Neural cell (in vitro differentiated cells): ENCODE measurements at regions not wholly inside any gene's neighbourhood (a gene's known extent, or its start where the extent isn't known, plus 50 kb on each side); places are given as distances from the start of the nearest gene placed in this dataset.
"Not testable (repeated sequence)": the region's sequence is repeated elsewhere in the genome, so short reads cannot be mapped to it uniquely, and the experiment has no call there.

Experiments
- H2AFZ ChIP-seq: fragments of 200-600, 300-800 bp; sonication (generic), shearing (Covaris generic); 2 replicates; pipeline ENCODE4 v1.6.0; 2014; ENCODE audit warnings: low read depth, mild to moderate bottlenecking, antibody characterized with exemption, low read length, moderate library complexity
- H3F3A ChIP-seq: fragments of 200-600 bp; shearing (Covaris generic); 2 replicates; pipeline ENCODE4 v1.6.1; 2016; ENCODE audit warnings: mild to moderate bottlenecking, moderate library complexity, mixed read lengths, antibody characterized with exemption, low read length; ENCODE audit not compliant: insufficient read depth, poor library complexity, severe bottlenecking
- H3K27ac ChIP-seq: fragments of 200-600, 300-800 bp; sonication (generic), shearing (Covaris generic); 2 replicates; pipeline ENCODE4 v1.5.1; 2014; ENCODE audit warnings: mild to moderate bottlenecking, low read length, moderate library complexity
- H3K27me3 ChIP-seq: fragments of 300-800, 200-600 bp; sonication (generic), shearing (Covaris generic); 2 replicates; pipeline ENCODE4 v1.6.0; 2014; ENCODE audit warnings: mild to moderate bottlenecking, low read depth, low read length, moderate library complexity; ENCODE audit not compliant: insufficient read depth
- H3K36me3 ChIP-seq: fragments of 300-800, 200-600 bp; sonication (generic), shearing (Covaris generic); 2 replicates; pipeline ENCODE4 v1.5.1; 2014; ENCODE audit warnings: mild to moderate bottlenecking, antibody characterized with exemption, low read length, moderate library complexity; ENCODE audit not compliant: insufficient read depth
- H3K4me2 ChIP-seq: fragments of 300-800, 200-600 bp; sonication (generic), shearing (Covaris generic); 2 replicates; pipeline ENCODE4 v1.6.0; 2014; ENCODE audit warnings: mild to moderate bottlenecking, low read length
- H3K4me3 ChIP-seq: fragments of 300-800, 200-600 bp; sonication (generic), shearing (Covaris generic); 2 replicates; pipeline ENCODE4 v1.5.1; 2014; ENCODE audit warnings: mild to moderate bottlenecking, low read length, moderate library complexity
- H3K79me2 ChIP-seq: fragments of 200-600 bp; shearing (Covaris generic); replicated peaks from 2 replicates; pipeline ENCODE4 v1.6.0; 2014; ENCODE audit warnings: mild to moderate bottlenecking, low read length, moderate library complexity; ENCODE audit not compliant: insufficient read depth
- H3K9ac ChIP-seq: fragments of 300-800, 200-600 bp; sonication (generic), shearing (Covaris generic); 2 replicates; pipeline ENCODE4 v1.6.1; 2016; ENCODE audit warnings: mild to moderate bottlenecking, low read length, mixed read lengths
- H3K9me2 ChIP-seq: fragments of 200-600 bp; shearing (Covaris generic); 2 replicates; pipeline ENCODE4 v1.6.1; 2016; ENCODE audit warnings: mild to moderate bottlenecking, low read length, mixed read lengths; ENCODE audit not compliant: insufficient read depth
- H3K9me3 ChIP-seq: fragments of 200-600, 300-800 bp; sonication (generic), shearing (Covaris generic); 2 replicates; pipeline ENCODE4 v1.6.1; 2016; ENCODE audit warnings: mild to moderate bottlenecking, mixed run types, low read length, moderate library complexity, mixed read lengths
- H4K20me1 ChIP-seq: fragments of 200-600 bp; shearing (Covaris generic); 2 replicates; pipeline ENCODE4 v1.6.1; 2016; ENCODE audit warnings: mild to moderate bottlenecking, mixed run types; ENCODE audit not compliant: insufficient read depth
- CTCF ChIP-seq: fragments of 450-650 bp; IDR thresholded peaks from 2 replicates; pipeline ENCODE4 v1.5.1; 2014; ENCODE audit warnings: antibody characterized with exemption, mild to moderate bottlenecking, moderate library complexity; ENCODE audit not compliant: poor library complexity, severe bottlenecking
- EP300 ChIP-seq: fragments of 450-650 bp; conservative IDR thresholded peaks from 2 replicates; pipeline ENCODE4 v1.6.1; 2014; ENCODE audit warnings: antibody characterized with exemption, mild to moderate bottlenecking, moderate library complexity; ENCODE audit not compliant: poor library complexity, severe bottlenecking
- EZH2 ChIP-seq: fragments of 200-600, 300-800 bp; shearing (Covaris generic), sonication (generic); IDR thresholded peaks from 2 replicates; pipeline ENCODE4 v1.6.1; 2014; ENCODE audit warnings: antibody characterized with exemption, low read length, borderline replicate concordance, mild to moderate bottlenecking; ENCODE audit not compliant: insufficient read depth, poor library complexity, severe bottlenecking
- MXI1 ChIP-seq: fragments of 450-650 bp; conservative IDR thresholded peaks from 2 replicates; pipeline ENCODE4 v1.6.1; 2014; ENCODE audit warnings: antibody characterized with exemption, mild to moderate bottlenecking; ENCODE audit not compliant: poor library complexity, severe bottlenecking
- POLR2AphosphoS5 ChIP-seq: IDR thresholded peaks from 2 replicates; pipeline ENCODE4 v1.6.1; 2012
- RAD21 ChIP-seq: fragments of 450-650 bp; conservative IDR thresholded peaks from 2 replicates; pipeline ENCODE4 v1.6.1; 2014; ENCODE audit warnings: antibody characterized with exemption, mild to moderate bottlenecking, moderate library complexity
- REST ChIP-seq: IDR thresholded peaks from 2 replicates; pipeline ENCODE4 v1.6.1; 2012; ENCODE audit warnings: borderline replicate concordance
- SMC3 ChIP-seq: fragments of 450-650 bp; conservative IDR thresholded peaks from 2 replicates; pipeline ENCODE4 v1.6.1; 2014; ENCODE audit warnings: antibody characterized with exemption, mild to moderate bottlenecking, moderate library complexity; ENCODE audit not compliant: poor library complexity
- TAF1 ChIP-seq: IDR thresholded peaks from 2 replicates; pipeline ENCODE4 v1.6.1; 2012; ENCODE audit warnings: low read depth

GRCh38 chr6:84892671-84893070 is 128.3 kb upstream of the TBX18 start (continued):
- TF ChIP-seq CTCF, result no peak

DNA sequence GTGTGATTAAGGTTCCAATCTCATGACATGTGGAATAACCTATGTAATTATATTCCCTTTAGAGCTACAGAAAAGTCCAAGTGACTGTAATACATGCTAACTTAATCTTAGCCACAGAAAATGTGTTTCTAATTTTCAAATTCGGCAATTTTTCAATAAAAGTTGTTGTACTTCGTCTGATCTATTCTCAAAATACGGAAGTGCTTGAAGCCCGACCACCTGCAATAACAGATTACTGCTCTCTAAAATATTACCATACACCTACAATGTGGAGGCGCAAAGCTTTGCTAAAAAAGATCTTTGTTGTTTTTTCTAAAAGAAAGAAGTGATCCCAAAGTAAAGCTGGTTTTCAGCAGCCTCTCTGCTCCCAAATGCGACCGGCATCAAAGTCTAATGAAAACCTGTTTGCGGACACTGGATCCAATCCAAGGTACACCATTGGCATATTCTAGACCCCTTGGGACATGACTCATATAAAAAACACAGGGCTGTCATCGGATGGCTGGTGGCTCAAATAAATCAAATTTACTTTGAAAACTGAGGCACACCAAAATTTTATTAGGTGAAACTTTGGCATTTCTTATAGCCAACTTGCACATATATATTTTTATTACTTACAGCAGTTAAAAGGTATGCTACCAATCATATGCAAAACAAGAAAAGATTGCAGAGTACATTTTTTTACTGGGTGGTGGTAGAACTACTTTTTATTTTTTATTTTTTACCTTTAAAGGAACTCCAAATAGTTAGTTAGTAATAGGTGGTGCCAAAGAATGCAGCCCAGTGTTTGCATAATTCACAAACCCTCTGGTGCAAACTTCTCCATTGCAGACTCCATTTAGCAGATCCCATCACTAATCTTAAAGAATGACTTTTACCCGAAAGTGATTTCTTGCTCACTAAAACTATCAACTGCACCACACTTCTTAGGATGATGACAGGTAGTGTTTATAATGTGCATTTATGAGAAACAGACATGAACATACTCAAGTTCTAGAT is 118.7 kb upstream of the TBX18 start:
- Histone ChIP-seq H3K4me3 (no peak overlapping the region), H3F3A (no peaks in the 10 kb centered on the region), H4K20me1 (no peaks in the 10 kb centered on the region), H3K9me3 (no peaks in the 10 kb centered on the region), H2AFZ (no peak overlapping the region), H3K36me3 (no peaks in the 10 kb centered on the region), H3K4me2 (no peak overlapping the region), H3K79me2 (no peaks in the 10 kb centered on the region), H3K27ac (no peak overlapping the region), H3K9me2 (no peaks in the 10 kb centered on the region), H3K27me3 (no peaks in the 10 kb centered on the region), H3K9ac (no peak overlapping the region)
- TF ChIP-seq EP300 (no peak), CTCF (no peak), SMC3 (no peak), POLR2AphosphoS5 (no peak), MXI1 (no peak), TAF1 (no peak), EZH2 (no peak), REST (no peak), RAD21 (no peak)

DNA sequence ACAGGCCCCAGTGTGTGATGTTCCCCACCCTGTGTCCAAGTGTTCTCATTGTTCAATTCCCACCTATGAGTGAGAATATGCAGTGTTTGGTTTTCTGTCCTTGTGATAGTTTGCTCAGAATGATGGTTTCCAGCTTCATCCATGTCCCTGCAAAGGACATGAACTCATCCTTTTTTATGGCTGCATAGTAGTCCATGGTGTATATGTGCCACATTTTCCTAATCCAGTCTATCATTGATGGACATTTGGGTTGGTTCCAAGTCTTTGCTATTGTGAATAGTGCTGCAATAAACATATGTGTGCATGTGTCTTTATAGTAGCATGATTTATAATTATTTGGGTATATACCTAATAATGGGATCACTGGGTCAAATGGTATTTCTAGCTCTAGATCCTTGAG is 115.0 kb upstream of the TBX18 start:
- not testable (repeated sequence) for H3K79me2 ChIP-seq, H3K9me3 ChIP-seq, H3K36me3 ChIP-seq

More for the DNA sequence above, 115.0 kb upstream of the TBX18 start:
- H3K9me2 ChIP-seq, H4K20me1 ChIP-seq, H3K27me3 ChIP-seq, H3K4me3 ChIP-seq, H3F3A ChIP-seq, H3K27ac ChIP-seq, H2AFZ ChIP-seq, H3K9ac ChIP-seq, H3K4me2 ChIP-seq: not testable (repeated sequence)
